MM.1S (cell line): ENCODE measurements at regions not wholly inside any gene's neighbourhood (a gene's known extent, or its start where the extent isn't known, plus 50 kb on each side); places are given as distances from the start of the nearest gene placed in this dataset.
A peak's percentile ranks its signal among the peaks of the same experiment; 100 is the strongest.

Source experiments
- DNase-seq: peaks from one replicate; pipeline ENCODE4 v3.0.0-alpha.2; 2015
- H2AFZ ChIP-seq: fragments of 300-600 bp; sonication (generic); 2 replicates; pipeline ENCODE4 v1.6.0; 2016; ENCODE audit warnings: antibody characterized with exemption, low read length
- H3F3A ChIP-seq: fragments of 300-600 bp; sonication (generic); 2 replicates; pipeline ENCODE4 v1.6.1; 2016; ENCODE audit warnings: mild to moderate bottlenecking, antibody characterized with exemption, low read length, moderate library complexity, mixed read lengths; ENCODE audit not compliant: insufficient read depth
- H3K27ac ChIP-seq: fragments of 300-600 bp; sonication (generic); 2 replicates; pipeline ENCODE4 v1.5.1; 2016; ENCODE audit warnings: mild to moderate bottlenecking, low read length
- H3K27me3 ChIP-seq: fragments of 300-600 bp; sonication (generic); replicated peaks from 2 replicates; pipeline ENCODE4 v1.6.0; 2016; ENCODE audit warnings: low read length; ENCODE audit not compliant: insufficient read depth
- H3K36me3 ChIP-seq: fragments of 300-600 bp; sonication (generic); replicated peaks from 2 replicates; pipeline ENCODE4 v1.6.1; 2016; ENCODE audit warnings: mild to moderate bottlenecking, low read length, mixed read lengths; ENCODE audit not compliant: insufficient read depth
- H3K4me1 ChIP-seq: fragments of 300-600 bp; sonication (generic); 2 replicates; pipeline ENCODE4 v1.6.1; 2016; ENCODE audit warnings: low read length, mixed read lengths
- H3K4me2 ChIP-seq: fragments of 300-600 bp; sonication (generic); 2 replicates; pipeline ENCODE4 v1.6.0; 2016; ENCODE audit warnings: low read depth, low read length
- H3K4me3 ChIP-seq: fragments of 300-600 bp; sonication (generic); 2 replicates; pipeline ENCODE4 v1.5.1; 2016; ENCODE audit warnings: low read length, mixed read lengths
- H3K79me2 ChIP-seq: fragments of 300-600 bp; sonication (generic); 2 replicates; pipeline ENCODE4 v1.6.1; 2016; ENCODE audit warnings: mixed run types, low read length, mixed read lengths
- H3K9ac ChIP-seq: fragments of 300-600 bp; sonication (generic); 2 replicates; pipeline ENCODE4 v1.6.1; 2016; ENCODE audit warnings: low read length, mixed read lengths
- H3K9me2 ChIP-seq: fragments of 300-600 bp; sonication (generic); replicated peaks from 2 replicates; pipeline ENCODE4 v1.6.1; 2016; ENCODE audit warnings: mild to moderate bottlenecking, low read length, mixed read lengths; ENCODE audit not compliant: insufficient read depth
- H3K9me3 ChIP-seq: fragments of 300-600 bp; sonication (generic); replicated peaks from 2 replicates; pipeline ENCODE4 v1.6.1; 2016; ENCODE audit warnings: mild to moderate bottlenecking, low read length, mixed read lengths; ENCODE audit not compliant: insufficient read depth
- H4K20me1 ChIP-seq: fragments of 300-600 bp; sonication (generic); 2 replicates; pipeline ENCODE4 v1.6.1; 2016; ENCODE audit warnings: mild to moderate bottlenecking, low read length, moderate library complexity, mixed read lengths; ENCODE audit not compliant: insufficient read depth
- CTCF ChIP-seq: fragments of 300-600 bp; sonication (generic); IDR thresholded peaks from 2 replicates; pipeline ENCODE4 v1.5.1; 2016; ENCODE audit warnings: antibody characterized with exemption, low read length, mixed read lengths
- EZH2 ChIP-seq: fragments of 300-600 bp; sonication (generic); optimal IDR thresholded peaks from 2 replicates; pipeline ENCODE3; 2017; ENCODE audit warnings: low read depth, mild to moderate bottlenecking, antibody characterized with exemption, low read length, mixed read lengths
- EZH2phosphoT487 ChIP-seq: fragments of 300-600 bp; sonication (generic); IDR thresholded peaks from 2 replicates; pipeline ENCODE4 v1.6.1; 2018; ENCODE audit warnings: antibody characterized with exemption, low read length

DNA sequence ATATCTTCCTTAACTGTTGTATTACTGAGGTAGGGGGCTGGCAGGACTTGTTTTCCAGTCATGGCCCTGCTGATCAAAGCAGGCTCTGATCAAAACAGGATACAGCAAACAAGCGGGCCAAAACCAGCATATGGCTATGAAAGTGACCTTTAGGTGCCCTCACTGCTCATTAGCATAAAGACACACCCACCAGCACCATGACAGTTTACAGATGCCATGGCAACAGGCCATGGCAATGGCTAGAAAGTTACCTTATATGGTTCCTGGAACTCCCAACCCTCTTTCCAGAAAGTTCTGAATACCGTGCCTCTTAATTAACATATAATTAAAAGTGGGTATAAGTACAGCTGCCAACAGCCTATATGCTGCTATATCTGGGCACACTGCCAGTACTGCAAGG is 551.4 kb upstream of the SGCG start:
- H3K4me3 ChIP-seq, result no peak overlapping the region

GRCh38 chr13:22642088-22642487 is 538.7 kb upstream of the SGCG start:
- Histone ChIP-seq H3K9ac (no peak overlapping the region), H4K20me1 (no peaks in the 10 kb centered on the region), H3K4me3 (no peak overlapping the region), H3K4me2 (no peak overlapping the region), H3K27ac (no peak overlapping the region), H3K36me3 (no peaks in the 10 kb centered on the region), H3K27me3 (no peaks in the 10 kb centered on the region), H3K9me3 (no peaks in the 10 kb centered on the region), H3K79me2 (no peaks in the 10 kb centered on the region), H3K4me1 (no peaks in the 10 kb centered on the region), H2AFZ (no peak overlapping the region), H3K9me2 (no peaks in the 10 kb centered on the region), H3F3A (no peaks in the 10 kb centered on the region)
- no peak for DNase-seq
- no peak for TF ChIP-seq CTCF
- no peak for TF ChIP-seq EZH2
- no peak for TF ChIP-seq EZH2phosphoT487

More for the DNA sequence above, 551.4 kb upstream of the SGCG start:
- no peaks in the 10 kb centered on the region for H3K4me1 ChIP-seq
- H3K9ac ChIP-seq, result no peak overlapping the region
- H2AFZ ChIP-seq, result no peak overlapping the region
- H3K79me2 ChIP-seq, result no peaks in the 10 kb centered on the region
- no peak overlapping the region for H3K27ac ChIP-seq
- H3K9me2 ChIP-seq, result no peaks in the 10 kb centered on the region
- H3K27me3 ChIP-seq, result no peaks in the 10 kb centered on the region
- no peak for DNase-seq
- H3K4me2 ChIP-seq, result no peak overlapping the region
- H4K20me1 ChIP-seq, result no peaks in the 10 kb centered on the region
- H3F3A ChIP-seq, result no peaks in the 10 kb centered on the region
- H3K9me3 ChIP-seq, result no peaks in the 10 kb centered on the region
- no peaks in the 10 kb centered on the region for H3K36me3 ChIP-seq
- no peak for TF ChIP-seq CTCF
- no peak for TF ChIP-seq EZH2
- TF ChIP-seq EZH2phosphoT487, result no peak

- H3K9me3 ChIP-seq, result no peaks in the 10 kb centered on the region
- H3F3A ChIP-seq, result no peaks in the 10 kb centered on the region
- H3K36me3 ChIP-seq, result no peaks in the 10 kb centered on the region
- no peaks in the 10 kb centered on the region for H3K4me1 ChIP-seq
- H4K20me1 ChIP-seq, result no peaks in the 10 kb centered on the region
- no peaks in the 10 kb centered on the region for H3K9me2 ChIP-seq
- H3K4me3 ChIP-seq, result peak overlapping the region; percentile 20; the same call in 1 of the 2 replicates
- TF ChIP-seq EZH2phosphoT487 (no peak), EZH2 (no peak), CTCF (no peak)
- no peak overlapping the region for H3K27ac ChIP-seq
- no peaks in the 10 kb centered on the region for H3K27me3 ChIP-seq
- H3K4me2 ChIP-seq, result peak overlapping the region; percentile 35; the same call in 1 of the 2 replicates
- H3K9ac ChIP-seq, result no peak overlapping the region
- H2AFZ ChIP-seq, result no peak overlapping the region
- DNase-seq, result no peak
- H3K79me2 ChIP-seq, result no peaks in the 10 kb centered on the region
Measured at GRCh38 chr13:22644941-22645340, 535.8 kb upstream of the SGCG start.
